ENCODE measurements at regions not wholly inside any gene's neighbourhood (a gene's known extent, or its start where the extent isn't known, plus 50 kb on each side); places are given as distances from the start of the nearest gene placed in this dataset.

DNA sequence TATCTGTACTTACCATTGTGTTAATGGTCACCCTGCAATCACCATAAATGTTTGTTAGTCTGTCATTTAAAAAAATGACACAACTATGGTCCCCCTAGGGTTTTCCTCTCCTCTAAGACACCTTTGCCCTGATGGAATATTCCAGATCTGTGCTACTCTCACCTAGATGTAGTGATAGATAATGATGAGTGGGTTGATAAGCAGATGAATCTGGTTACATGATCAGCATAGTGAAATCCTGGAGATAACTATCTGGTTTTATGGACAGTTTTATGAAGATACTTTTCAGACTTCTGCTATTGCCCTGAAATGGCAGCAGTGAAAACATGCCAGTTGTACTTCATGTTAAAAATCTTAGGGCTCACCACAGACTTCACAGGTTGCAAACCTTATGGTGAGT lies 152.4 kb downstream of the GATA3 start (continued):
- TF ChIP-seq, protein P1, sequence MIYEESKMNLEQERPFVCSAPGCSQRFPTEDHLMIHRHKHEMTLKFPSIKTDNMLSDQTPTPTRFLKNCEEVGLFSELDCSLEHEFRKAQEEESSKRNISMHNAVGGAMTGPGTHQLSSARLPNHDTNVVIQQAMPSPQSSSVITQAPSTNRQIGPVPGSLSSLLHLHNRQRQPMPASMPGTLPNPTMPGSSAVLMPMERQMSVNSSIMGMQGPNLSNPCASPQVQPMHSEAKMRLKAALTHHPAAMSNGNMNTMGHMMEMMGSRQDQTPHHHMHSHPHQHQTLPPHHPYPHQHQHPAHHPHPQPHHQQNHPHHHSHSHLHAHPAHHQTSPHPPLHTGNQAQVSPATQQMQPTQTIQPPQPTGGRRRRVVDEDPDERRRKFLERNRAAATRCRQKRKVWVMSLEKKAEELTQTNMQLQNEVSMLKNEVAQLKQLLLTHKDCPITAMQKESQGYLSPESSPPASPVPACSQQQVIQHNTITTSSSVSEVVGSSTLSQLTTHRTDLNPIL (CRISPR knock-in tag; IDR thresholded peaks at IDR 0.05; ENCODE audit: low read depth): no peak

DNA sequence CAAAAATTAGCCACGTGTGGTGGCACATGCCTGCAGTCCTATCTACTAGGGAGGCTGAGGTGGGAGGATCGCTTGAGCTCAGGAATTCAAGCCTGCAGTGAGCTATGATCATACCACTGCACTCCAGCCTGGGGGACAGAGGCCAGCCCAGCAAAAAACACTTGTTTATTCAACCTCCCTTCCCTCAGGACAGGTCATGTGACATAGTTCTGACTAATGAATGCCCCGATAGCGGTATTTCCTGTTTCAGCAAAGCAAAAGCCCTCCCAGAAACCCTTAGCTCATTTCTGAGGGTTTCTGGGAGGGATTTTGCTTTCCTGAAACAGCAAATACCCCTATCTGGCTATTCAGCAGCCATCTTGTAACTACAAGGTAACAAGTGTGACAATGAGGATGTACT lies 157.1 kb downstream of the GATA3 start:
- no peak for TF ChIP-seq ZNF70 (CRISPR knock-in tag; IDR thresholded peaks at IDR 0.05)
- no peak for TF ChIP-seq ZNF565 (CRISPR knock-in tag; conservative IDR thresholded peaks at IDR 0.05; ENCODE audit: low read depth)
- TF ChIP-seq OSR1 (CRISPR knock-in tag; IDR thresholded peaks at IDR 0.05): no peak
- no peak for TF ChIP-seq TCF4 (CRISPR knock-in tag; IDR thresholded peaks at IDR 0.05; ENCODE audit: borderline replicate concordance)
- TF ChIP-seq ZFP3 (CRISPR knock-in tag; IDR thresholded peaks at IDR 0.05): no peak
- no peak for TF ChIP-seq GLIS3 (CRISPR knock-in tag; IDR thresholded peaks at IDR 0.05)
- TF ChIP-seq RARB (CRISPR knock-in tag; IDR thresholded peaks at IDR 0.05): no peak
- no peak for TF ChIP-seq BACH2 (CRISPR knock-in tag; IDR thresholded peaks at IDR 0.05; ENCODE audit: borderline replicate concordance)
- TF ChIP-seq, protein P1 (CRISPR knock-in tag; IDR thresholded peaks at IDR 0.05; ENCODE audit: low read depth): no peak
- TF ChIP-seq, protein P2, sequence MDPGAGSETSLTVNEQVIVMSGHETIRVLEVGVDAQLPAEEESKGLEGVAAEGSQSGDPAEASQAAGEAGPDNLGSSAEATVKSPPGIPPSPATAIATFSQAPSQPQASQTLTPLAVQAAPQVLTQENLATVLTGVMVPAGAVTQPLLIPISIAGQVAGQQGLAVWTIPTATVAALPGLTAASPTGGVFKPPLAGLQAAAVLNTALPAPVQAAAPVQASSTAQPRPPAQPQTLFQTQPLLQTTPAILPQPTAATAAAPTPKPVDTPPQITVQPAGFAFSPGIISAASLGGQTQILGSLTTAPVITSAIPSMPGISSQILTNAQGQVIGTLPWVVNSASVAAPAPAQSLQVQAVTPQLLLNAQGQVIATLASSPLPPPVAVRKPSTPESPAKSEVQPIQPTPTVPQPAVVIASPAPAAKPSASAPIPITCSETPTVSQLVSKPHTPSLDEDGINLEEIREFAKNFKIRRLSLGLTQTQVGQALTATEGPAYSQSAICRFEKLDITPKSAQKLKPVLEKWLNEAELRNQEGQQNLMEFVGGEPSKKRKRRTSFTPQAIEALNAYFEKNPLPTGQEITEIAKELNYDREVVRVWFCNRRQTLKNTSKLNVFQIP (CRISPR knock-in tag; IDR thresholded peaks at IDR 0.05; ENCODE audit: borderline replicate concordance, low read depth): no peak
- TF ChIP-seq SNAI2 (CRISPR knock-in tag; IDR thresholded peaks at IDR 0.05): no peak
- TF ChIP-seq ZNF8 (CRISPR knock-in tag; IDR thresholded peaks at IDR 0.05): no peak
- TF ChIP-seq, protein P3, sequence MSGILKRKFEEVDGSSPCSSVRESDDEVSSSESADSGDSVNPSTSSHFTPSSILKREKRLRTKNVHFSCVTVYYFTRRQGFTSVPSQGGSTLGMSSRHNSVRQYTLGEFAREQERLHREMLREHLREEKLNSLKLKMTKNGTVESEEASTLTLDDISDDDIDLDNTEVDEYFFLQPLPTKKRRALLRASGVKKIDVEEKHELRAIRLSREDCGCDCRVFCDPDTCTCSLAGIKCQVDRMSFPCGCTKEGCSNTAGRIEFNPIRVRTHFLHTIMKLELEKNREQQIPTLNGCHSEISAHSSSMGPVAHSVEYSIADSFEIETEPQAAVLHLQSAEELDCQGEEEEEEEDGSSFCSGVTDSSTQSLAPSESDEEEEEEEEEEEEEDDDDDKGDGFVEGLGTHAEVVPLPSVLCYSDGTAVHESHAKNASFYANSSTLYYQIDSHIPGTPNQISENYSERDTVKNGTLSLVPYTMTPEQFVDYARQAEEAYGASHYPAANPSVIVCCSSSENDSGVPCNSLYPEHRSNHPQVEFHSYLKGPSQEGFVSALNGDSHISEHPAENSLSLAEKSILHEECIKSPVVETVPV (CRISPR knock-in tag; IDR thresholded peaks at IDR 0.05): no peak
- TF ChIP-seq ZFP30 (CRISPR knock-in tag; IDR thresholded peaks at IDR 0.05): no peak
- no peak for TF ChIP-seq ZC3H10 (CRISPR knock-in tag; IDR thresholded peaks at IDR 0.05)
- no peak for ATAC-seq

DNA sequence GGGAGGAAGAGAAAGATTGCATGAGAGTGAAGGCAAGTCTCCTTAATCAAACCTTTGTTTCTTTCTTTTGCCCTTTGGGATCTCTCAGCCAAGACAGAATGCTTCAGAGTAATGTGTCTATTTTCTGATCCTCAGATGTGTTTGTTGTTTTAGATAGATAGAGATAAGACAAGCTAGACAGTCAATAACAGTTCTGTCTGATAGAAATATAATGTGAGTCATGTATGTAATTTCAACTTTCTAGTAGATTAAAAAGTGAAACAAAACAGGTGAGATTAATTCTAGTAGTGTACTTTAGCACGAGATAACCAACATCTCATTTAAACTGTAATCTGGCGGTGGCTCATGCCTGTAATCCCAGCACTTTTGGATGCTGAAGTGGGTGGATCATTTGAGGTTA lies 159.2 kb downstream of the GATA3 start:
- no peak for ATAC-seq
- no peak for TF ChIP-seq GLIS3 (CRISPR knock-in tag; IDR thresholded peaks at IDR 0.05)
- TF ChIP-seq ZFP3 (CRISPR knock-in tag; IDR thresholded peaks at IDR 0.05): no peak
- TF ChIP-seq ZNF70 (CRISPR knock-in tag; IDR thresholded peaks at IDR 0.05): no peak
- TF ChIP-seq CSDC2 (CRISPR knock-in tag; IDR thresholded peaks at IDR 0.05): no peak
- TF ChIP-seq, protein P1 (CRISPR knock-in tag; IDR thresholded peaks at IDR 0.05; ENCODE audit: low read depth): no peak
- TF ChIP-seq, protein P4, sequence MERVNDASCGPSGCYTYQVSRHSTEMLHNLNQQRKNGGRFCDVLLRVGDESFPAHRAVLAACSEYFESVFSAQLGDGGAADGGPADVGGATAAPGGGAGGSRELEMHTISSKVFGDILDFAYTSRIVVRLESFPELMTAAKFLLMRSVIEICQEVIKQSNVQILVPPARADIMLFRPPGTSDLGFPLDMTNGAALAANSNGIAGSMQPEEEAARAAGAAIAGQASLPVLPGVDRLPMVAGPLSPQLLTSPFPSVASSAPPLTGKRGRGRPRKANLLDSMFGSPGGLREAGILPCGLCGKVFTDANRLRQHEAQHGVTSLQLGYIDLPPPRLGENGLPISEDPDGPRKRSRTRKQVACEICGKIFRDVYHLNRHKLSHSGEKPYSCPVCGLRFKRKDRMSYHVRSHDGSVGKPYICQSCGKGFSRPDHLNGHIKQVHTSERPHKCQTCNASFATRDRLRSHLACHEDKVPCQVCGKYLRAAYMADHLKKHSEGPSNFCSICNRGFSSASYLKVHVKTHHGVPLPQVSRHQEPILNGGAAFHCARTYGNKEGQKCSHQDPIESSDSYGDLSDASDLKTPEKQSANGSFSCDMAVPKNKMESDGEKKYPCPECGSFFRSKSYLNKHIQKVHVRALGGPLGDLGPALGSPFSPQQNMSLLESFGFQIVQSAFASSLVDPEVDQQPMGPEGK (CRISPR knock-in tag; IDR thresholded peaks at IDR 0.05; ENCODE audit: borderline replicate concordance): no peak
- no peak for TF ChIP-seq ISL1 (CRISPR knock-in tag; IDR thresholded peaks at IDR 0.05)
- no peak for TF ChIP-seq ARNTL (CRISPR knock-in tag; IDR thresholded peaks at IDR 0.05; ENCODE audit: borderline replicate concordance, low read depth)
- TF ChIP-seq TOX (CRISPR knock-in tag; IDR thresholded peaks at IDR 0.05; ENCODE audit: borderline replicate concordance): no peak
- no peak for TF ChIP-seq PPARA (CRISPR knock-in tag; IDR thresholded peaks at IDR 0.05; ENCODE audit: borderline replicate concordance)
- TF ChIP-seq, protein P2 (CRISPR knock-in tag; IDR thresholded peaks at IDR 0.05; ENCODE audit: borderline replicate concordance, low read depth): no peak
- TF ChIP-seq ZFP30 (CRISPR knock-in tag; IDR thresholded peaks at IDR 0.05): no peak
- TF ChIP-seq ESRRG (CRISPR knock-in tag; IDR thresholded peaks at IDR 0.05): no peak
- TF ChIP-seq, protein P5, sequence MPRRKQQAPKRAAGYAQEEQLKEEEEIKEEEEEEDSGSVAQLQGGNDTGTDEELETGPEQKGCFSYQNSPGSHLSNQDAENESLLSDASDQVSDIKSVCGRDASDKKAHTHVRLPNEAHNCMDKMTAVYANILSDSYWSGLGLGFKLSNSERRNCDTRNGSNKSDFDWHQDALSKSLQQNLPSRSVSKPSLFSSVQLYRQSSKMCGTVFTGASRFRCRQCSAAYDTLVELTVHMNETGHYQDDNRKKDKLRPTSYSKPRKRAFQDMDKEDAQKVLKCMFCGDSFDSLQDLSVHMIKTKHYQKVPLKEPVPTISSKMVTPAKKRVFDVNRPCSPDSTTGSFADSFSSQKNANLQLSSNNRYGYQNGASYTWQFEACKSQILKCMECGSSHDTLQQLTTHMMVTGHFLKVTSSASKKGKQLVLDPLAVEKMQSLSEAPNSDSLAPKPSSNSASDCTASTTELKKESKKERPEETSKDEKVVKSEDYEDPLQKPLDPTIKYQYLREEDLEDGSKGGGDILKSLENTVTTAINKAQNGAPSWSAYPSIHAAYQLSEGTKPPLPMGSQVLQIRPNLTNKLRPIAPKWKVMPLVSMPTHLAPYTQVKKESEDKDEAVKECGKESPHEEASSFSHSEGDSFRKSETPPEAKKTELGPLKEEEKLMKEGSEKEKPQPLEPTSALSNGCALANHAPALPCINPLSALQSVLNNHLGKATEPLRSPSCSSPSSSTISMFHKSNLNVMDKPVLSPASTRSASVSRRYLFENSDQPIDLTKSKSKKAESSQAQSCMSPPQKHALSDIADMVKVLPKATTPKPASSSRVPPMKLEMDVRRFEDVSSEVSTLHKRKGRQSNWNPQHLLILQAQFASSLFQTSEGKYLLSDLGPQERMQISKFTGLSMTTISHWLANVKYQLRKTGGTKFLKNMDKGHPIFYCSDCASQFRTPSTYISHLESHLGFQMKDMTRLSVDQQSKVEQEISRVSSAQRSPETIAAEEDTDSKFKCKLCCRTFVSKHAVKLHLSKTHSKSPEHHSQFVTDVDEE (CRISPR knock-in tag; IDR thresholded peaks at IDR 0.05): no peak
